CD4-positive, alpha-beta T cell treated with Interleukin-12 subunit alpha and Interleukin-12 subunit beta, for 1 hour (primary cell): ENCODE measurements at regions not wholly inside any gene's neighbourhood (a gene's known extent, or its start where the extent isn't known, plus 50 kb on each side); places are given as distances from the start of the nearest gene placed in this dataset.
"Not testable (repeated sequence)": the region's sequence is repeated elsewhere in the genome, so short reads cannot be mapped to it uniquely, and the experiment has no call there.

ENCODE experiments used
- DNase-seq: peaks from one replicate; pipeline ENCODE4 v3.0.0-alpha.2; 2020

DNA sequence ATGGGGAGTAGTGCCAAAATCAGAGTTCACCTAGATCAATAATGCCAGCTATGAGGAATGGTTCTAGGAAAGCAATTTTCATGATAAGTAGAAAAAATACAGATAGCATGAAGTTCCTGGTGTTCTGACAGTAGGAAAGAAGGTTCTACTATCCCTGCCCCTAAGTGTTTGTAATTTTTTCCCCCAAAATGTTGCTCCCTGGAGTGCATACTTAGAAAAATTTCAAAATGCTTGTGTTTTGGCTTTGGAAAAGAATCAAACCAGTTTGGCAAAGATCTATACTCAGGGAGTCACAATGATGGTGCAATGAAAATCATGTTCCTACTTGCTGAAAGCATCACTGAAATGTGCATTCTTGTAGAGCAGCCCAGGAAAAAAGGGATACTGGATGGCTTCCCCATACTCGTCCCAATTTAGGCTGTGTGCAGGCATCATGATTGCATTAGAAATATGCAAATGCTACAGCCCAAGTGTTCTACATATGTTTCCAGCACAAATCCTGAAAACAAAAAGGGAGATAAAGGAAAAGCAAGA lies 74.7 kb downstream of the LPAR4 start:
- DNase-seq, result no peak

DNA sequence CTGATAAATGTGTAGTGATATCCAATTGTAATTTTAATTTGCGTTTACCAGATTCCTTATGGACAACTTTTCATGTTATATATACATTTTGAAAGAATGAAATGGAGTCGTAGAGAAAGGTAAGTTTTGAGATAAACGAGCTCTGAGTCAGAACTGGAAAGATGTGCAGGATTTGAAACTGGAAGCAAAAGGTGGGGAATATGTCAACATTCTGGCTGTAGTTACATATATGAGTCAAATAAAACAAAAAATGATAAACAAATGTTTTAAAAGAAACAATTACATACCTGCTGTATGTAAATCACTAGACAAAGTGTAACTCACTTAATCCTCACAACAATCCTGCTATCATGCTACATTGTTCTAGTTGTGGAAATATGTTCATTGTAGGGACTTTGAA lies 84.0 kb downstream of the LPAR4 start:
- DNase-seq, result no peak

DNA sequence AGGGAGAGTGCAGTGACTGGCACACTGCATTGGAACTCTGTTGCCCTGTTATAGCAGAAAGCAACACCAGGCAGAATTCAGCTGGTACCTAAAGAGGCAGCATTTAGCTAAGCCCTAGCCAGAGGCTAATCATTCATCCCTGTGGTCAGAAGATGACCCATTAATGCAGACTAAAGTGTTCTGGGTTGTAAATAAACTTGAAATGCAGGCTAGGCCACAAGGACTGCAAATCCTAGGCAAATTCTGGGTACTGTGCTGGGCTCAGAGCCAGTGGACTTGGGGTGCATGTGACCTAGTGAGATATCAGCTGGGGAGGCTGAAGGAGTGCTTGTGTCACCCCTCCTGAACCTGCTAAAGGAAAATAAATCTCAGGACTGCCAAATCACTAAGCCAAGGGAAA lies 91.2 kb downstream of the LPAR4 start:
- DNase-seq, result no peak

DNA sequence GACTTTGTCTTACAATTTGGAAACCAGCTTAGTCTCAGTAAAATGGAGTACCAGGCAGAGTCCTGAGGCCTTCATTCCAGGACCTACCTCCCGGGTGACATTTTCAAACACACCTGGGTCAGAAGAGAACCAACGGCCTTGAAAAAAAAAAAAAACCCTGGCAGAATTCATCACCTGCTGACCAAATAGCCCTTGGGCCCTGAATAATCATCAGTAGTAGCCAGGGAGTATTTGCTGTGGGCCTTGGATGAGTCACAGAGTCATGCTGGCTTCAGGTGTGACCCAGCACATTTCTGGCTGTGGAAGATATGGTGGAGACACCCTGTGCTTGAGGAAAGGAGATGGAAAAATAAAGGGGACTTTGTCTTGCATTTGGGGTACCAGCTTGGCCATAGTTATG lies 92.2 kb downstream of the LPAR4 start:
- no peak for DNase-seq

DNA sequence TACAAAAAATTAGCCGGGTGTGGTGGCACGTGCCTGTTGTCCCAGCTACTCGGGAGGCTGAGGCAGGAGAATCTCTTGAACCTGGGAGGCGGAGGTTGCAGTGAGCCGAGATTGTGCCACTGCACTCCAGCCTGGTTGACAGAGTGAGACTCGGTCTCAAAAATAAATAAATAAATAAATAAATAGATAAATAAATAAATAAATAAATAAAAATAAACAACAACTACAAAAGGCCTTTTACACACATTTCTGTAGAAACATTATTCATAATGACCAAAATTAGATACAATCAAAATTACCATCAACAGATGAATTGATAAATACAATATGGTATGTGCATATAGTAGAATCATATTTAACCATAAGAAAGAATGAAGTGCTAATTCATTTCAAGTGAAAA lies 96.7 kb downstream of the LPAR4 start:
- not testable (repeated sequence) for DNase-seq

DNA sequence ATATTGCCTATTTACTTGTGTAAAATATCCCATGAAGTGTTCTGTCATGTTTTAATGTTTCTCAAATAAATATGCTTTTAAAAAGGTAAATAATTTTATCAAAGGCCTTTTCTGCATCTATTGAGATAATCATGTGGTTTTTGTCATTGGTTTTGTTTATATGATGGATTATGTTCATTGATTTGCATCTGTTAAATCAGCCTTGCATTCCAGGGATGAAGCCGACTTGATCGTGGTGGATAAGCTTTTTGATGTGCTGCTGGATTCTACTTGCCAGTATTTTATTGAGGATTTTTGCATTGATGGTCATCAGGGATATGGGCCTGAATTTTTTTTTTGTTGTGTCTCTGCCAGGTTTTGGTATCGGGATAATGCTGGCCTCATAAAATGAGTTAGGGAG lies 63.9 kb upstream of the P2RY10 start:
- not testable (repeated sequence) for DNase-seq

DNA sequence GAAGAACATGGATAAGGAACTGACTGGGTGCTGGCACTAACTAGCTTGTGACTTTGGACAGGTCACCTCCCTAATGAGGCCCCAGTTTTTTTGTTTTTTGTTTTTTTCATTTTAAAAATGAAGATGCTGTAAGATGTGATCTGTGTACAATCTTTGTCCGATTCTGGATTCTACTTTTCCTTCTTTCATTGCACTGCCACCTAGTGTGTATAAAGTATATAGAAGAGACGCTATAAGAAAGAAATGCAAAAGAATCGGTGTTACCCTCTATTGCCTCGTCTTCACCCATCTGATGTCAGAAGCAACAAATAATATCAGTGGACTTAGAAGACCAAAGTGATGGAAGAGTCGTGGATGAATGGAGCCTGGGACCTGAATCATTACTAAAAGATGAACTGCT lies 58.6 kb upstream of the P2RY10 start:
- peak; percentile 38 for DNase-seq
